HG03159 (cell line): ENCODE measurements at regions not wholly inside any gene's neighbourhood (a gene's known extent, or its start where the extent isn't known, plus 50 kb on each side); places are given as distances from the start of the nearest gene placed in this dataset.

Experiments
- ATAC-seq: cut with Tn5 transposase; IDR thresholded peaks from one replicate; pipeline ENCODE4 v1.9.1; 2021; ENCODE audit warnings: mild to moderate bottlenecking, moderate library complexity; ENCODE audit not compliant: unreplicated experiment

GRCh38 chr19:30293051-30293785, 79.0 kb upstream of the ZNF536 start:
- ATAC-seq: no peak

DNA sequence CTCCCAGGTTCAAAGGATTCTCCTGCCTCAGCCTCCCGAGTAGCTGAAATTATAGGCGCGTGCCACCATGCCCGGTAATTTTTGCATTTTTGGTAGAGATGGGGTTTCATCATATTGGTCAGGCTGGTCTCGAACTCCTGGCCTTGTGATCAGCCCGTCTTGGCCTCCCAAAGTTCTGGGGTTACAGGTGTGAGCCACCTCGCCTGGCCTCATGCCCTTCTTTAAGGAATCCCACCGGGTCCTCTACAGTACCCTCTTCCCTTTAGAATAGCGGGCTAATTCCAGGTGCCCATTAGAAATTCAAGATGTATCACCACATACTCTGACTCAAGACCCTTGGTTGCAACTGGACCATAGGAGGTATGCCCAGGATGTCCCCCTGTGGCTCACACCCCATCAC, 74.2 kb upstream of the ZNF536 start:
- ATAC-seq: no peak

DNA sequence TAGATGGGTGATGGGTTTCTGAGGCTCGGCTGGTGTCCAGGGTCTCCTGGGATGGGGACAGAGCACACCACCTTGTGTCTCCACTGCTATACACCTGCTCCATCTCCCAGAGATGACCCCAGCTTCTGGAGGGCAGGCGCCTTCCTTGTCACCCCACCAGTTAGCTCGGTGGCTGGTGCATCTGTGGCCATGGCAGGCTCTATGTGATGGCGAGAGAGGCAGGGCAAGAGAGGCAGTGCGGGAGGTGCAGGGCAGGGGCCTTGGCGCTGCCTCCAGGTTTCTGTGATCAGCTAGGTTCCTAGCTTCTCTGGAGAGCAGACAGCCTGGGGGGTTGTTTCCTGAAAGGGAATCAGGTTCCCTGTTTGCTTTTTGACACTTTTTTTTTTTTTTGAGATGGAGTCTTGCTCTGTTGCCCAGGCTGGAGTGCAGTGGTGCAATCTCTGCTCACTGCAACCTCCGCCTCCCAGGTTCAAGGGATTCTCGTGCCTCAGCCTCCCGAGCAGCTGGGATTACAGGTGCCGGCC, 69.0 kb upstream of the ZNF536 start:
- ATAC-seq: no peak

DNA sequence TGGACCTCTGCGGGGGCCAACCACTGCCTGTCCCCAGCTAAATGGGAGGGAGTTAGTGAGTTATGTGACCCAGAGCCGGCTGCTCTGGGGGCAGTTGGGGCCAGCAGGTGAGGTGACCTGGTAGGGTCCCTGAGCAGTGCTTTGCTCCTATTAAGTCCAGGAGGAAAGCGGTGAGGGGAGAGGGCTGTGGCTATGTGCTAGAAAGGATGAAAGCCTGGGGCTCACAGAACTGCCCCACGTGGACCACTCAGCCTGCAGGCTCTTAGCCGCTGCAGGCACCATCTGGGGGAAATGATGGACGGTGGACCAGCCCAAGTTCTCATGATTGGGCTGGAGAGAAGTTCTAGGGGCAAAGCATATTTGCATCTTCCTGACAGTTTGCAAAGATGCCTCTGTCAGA, 67.6 kb upstream of the ZNF536 start:
- no peak for ATAC-seq

GRCh38 chr19:30305346-30306060, 66.7 kb upstream of the ZNF536 start:
- no peak for ATAC-seq

DNA sequence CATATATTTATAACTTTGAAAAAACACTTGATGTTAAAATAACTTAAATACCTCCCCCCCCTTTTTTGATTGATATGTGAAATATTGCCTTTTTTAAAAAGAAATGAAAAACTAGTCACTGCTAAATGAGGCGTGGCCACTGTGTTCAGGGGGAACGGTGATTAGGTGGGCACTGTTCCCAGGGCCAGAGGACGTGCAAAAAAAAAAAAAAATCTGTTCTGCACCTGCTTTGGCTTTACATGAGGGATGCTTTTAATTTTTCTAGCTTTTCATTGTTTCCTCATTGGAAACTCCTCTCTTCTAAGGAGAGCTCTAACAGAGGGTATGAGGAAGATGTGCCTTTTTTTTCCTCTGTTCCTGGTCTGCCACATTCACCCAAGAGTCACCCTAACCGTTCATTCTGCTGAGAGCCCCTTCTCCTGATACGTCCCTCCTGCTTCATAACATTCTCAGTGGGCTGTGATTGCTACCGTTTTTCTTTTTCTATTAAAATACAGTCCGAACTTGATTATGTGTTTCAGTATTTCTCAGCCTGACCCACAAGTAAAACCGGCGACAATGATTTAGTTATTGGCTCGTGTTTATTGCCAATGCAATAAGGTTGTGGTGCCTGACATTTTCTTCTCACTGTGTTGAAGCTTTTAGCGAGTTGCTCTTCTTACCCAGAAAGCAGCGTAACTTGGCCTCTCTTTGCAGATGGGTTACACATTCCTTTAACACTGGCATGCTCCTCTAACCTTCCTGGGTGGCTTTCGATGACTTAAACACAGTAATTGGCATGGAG, 64.8 kb upstream of the ZNF536 start:
- no peak for ATAC-seq

GRCh38 chr19:30309176-30309575, 63.0 kb upstream of the ZNF536 start:
- no peak for ATAC-seq

GRCh38 chr19:30309905-30310601, 62.1 kb upstream of the ZNF536 start:
- ATAC-seq: no peak

- no peak for ATAC-seq
These were observed 61.5 kb upstream of the ZNF536 start for GRCh38 chr19:30310602-30311263.

- no peak for ATAC-seq
These were observed 60.3 kb upstream of the ZNF536 start for GRCh38 chr19:30311911-30312310.

GRCh38 chr19:30312582-30313352, 59.4 kb upstream of the ZNF536 start:
- ATAC-seq: no peak

DNA sequence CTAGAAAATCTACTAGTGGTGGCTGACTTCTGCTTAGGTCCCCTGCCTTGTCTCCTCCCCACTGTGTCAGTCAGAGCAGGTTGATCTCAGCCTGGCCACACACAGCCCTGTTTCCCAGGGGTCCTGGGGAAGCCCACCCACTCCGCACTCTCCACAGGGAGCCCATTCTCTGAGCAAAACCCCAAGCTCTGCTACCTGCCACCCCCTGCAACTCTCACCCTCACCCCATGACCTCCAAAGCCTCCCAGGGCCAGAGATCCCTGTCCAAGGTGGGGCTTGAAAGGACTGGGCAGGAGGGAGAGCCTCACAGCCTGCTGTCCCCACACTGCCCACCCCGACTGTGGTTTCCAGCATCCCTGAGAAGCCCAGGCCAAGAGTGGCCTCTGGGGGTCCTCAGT, 58.8 kb upstream of the ZNF536 start:
- ATAC-seq: no peak

DNA sequence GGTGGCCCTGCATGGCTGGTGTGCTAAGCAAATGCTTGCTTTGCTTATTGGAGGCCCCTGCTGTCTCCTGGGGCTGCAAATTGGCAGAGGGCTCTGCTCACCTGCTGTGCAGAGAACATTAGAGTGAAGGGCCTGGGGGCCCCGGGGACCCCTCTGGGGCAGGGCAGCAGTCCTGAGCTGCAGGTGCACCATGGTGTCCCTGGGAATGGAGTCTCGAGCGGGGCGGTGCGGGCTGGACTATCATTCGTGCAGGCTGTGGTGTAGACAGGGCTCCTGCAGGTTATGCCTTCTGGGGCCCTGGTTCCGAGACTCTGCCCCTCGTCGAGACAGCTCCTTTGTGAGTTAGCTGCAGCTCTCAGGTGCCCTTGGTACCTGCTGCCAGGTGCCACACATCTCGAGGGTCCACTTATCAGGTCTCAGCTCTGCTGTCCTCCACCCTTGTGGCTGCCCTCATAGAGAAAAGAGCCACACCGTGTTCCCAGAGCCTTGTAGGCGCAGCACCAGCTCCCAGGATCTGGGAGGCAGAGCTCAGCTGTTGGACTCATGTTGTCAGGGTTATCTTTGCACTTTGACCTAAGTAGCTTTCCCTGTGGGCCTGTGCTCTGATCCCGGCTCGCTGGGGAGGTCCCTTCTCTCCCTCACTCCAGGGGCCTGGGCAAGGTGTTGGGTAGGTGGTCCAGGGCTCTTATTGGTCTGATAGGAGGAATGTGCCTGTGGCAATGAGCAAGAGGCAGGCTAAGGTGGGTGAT, 58.0 kb upstream of the ZNF536 start:
- ATAC-seq: no peak

DNA sequence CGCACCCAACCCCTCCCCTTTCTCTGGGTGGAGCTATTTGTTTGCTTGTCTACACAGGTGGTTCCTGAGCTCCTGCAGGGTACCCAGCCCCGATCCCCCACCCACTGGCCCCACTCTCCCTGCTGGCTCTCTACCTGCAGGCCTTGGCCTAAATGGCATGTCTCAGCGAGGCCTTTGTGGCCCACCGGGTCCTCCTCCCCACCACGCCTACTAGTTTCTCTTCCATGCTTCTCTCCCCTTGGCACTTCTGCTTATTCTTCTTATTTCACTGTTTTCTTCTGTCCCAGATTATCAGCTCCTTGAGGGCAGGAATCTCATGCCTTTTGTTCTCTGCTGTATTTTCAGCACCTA, 57.4 kb upstream of the ZNF536 start:
- no peak for ATAC-seq

- ATAC-seq: no peak
These were observed 57.0 kb upstream of the ZNF536 start for GRCh38 chr19:30315159-30315558.

DNA sequence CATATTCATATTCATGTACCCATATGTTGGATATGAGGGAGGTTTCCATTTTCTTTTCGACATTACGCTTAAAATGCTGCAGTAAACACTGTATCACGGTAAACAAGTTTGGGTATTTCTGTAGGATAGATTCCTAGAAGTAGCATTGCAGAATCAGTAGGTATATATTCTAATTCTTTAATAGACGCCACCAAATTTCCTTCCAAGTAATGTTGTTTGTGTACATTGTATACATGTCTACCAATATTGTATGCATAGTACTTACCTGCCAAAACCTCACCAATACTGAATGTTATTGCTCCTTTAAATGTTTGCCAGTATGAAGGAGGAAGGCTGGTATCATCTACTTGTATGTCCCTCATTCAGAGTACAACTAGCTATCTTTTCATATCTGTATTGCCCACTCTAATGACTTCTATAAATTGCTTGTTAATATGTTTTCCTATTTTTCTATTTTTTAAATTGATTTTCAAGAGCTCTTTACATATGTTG, 56.1 kb upstream of the ZNF536 start:
- no peak for ATAC-seq

- no peak for ATAC-seq
These were observed 55.6 kb upstream of the ZNF536 start for GRCh38 chr19:30316560-30317106.

- no peak for ATAC-seq
These were observed 54.8 kb upstream of the ZNF536 start for GRCh38 chr19:30317403-30317802.

- no peak for ATAC-seq
These were observed 53.9 kb upstream of the ZNF536 start for GRCh38 chr19:30318261-30318660.
